ENCODE measurements at regions not wholly inside any gene's neighbourhood (a gene's known extent, or its start where the extent isn't known, plus 50 kb on each side); places are given as distances from the start of the nearest gene placed in this dataset.
"Not testable (repeated sequence)": the region's sequence is repeated elsewhere in the genome, so short reads cannot be mapped to it uniquely, and the experiment has no call there.

- TF ChIP-seq ZBTB33 (IDR thresholded peaks at IDR 0.05; ENCODE audit: borderline replicate concordance, low read depth) (no peak), FOXJ3 (CRISPR knock-in tag; IDR thresholded peaks at IDR 0.05) (no peak)
These were observed 653.8 kb upstream of the CPEB2 start (continued) for GRCh38 chr4:14348506-14348905.

GRCh38 chr4:14358544-14359160 lies 643.6 kb upstream of the CPEB2 start:
- WGBS (ENCODE audit: low lambda C conversion rate) = 43% methylated on average over 2 of the region's 34 CpGs
- POLR2A ChIA-PET = not testable (repeated sequence)

GRCh38 chr4:14359991-14360390 lies 642.3 kb upstream of the CPEB2 start:
- Histone ChIP-seq H2AFZ (ENCODE audit: low read depth) (no peak overlapping the region), H3K36me3 (replicated peaks in 1 of 2; ENCODE audit: control insufficient read depth in 1 of 2, insufficient read depth in 2 of 2, low read length in 1 of 2) (no peaks in the 10 kb centered on the region), H3K27ac (ENCODE audit: low read depth in 2 of 2, low read length in 1 of 2) (no peak overlapping the region), H3K9ac (no peak overlapping the region), H3K9me2 (no peaks in the 10 kb centered on the region), H3F3A (replicated peaks; ENCODE audit: insufficient read depth) (no peaks in the 10 kb centered on the region), H3K9me3 (no peaks in the 10 kb centered on the region), H3K4me2 (no peak overlapping the region), H3K4me3 (ENCODE audit: low read depth in 2 of 2, low read length in 1 of 2) (no peak overlapping the region), H3K27me3 (ENCODE audit: insufficient read depth) (no peaks in the 10 kb centered on the region), H3K4me1 (ENCODE audit: control insufficient read depth in 1 of 2, insufficient read depth in 2 of 2, low read depth in 1 of 2, low read length in 1 of 2) (peaks cover 0 to 3% of the 10 kb centered on the region in 2 experiments; a peak in 2 of 4 replicates), H4K20me1 (ENCODE audit: insufficient read depth) (no peaks in the 10 kb centered on the region), H3K79me2 (ENCODE audit: insufficient read depth) (no peaks in the 10 kb centered on the region)
- ChIA-PET CTCF (no interaction called here), POLR2A (no interaction called here)
- DNase-seq = peak; percentile 7
- TF ChIP-seq SMC3 (IDR thresholded peaks at IDR 0.05; ENCODE audit: low read depth, low read length) (no peak), EP300 (IDR thresholded peaks at IDR 0.05; ENCODE audit: borderline replicate concordance in 1 of 2, low read depth in 1 of 2, low read length in 1 of 2) (no peak), TEAD4 (IDR thresholded peaks at IDR 0.05; ENCODE audit: borderline replicate concordance, insufficient read depth) (no peak), ELF1 (IDR thresholded peaks at IDR 0.05) (no peak), SIN3A (IDR thresholded peaks at IDR 0.05; ENCODE audit: borderline replicate concordance, low read depth, low read length) (no peak), RFX5 (IDR thresholded peaks at IDR 0.05; ENCODE audit: low read length) (no peak), USF1 (IDR thresholded peaks at IDR 0.05; ENCODE audit: borderline replicate concordance, low read depth) (no peak), PBX3 (IDR thresholded peaks at IDR 0.05) (no peak), MXI1 (IDR thresholded peaks at IDR 0.05; ENCODE audit: low read depth, low read length) (no peak), FOSL2 (IDR thresholded peaks at IDR 0.05; ENCODE audit: borderline replicate concordance, low read depth) (no peak), NRF1 (IDR thresholded peaks at IDR 0.05; ENCODE audit: low read depth, low read length) (no peak), RCOR1 (IDR thresholded peaks at IDR 0.05; ENCODE audit: low read length) (no peak)
- 29% methylated on average over 4 of the region's 4 CpGs for WGBS (ENCODE audit: low lambda C conversion rate)

More at GRCh38 chr4:14358544-14359160, 643.6 kb upstream of the CPEB2 start:
- H3K27me3 ChIP-seq (ENCODE audit: insufficient read depth); H3K27ac ChIP-seq (ENCODE audit: low read depth in 2 of 2, low read length in 1 of 2); H2AFZ ChIP-seq (ENCODE audit: low read depth); H3K9me2 ChIP-seq; H3K9ac ChIP-seq; H3K36me3 ChIP-seq (replicated peaks in 1 of 2; ENCODE audit: control insufficient read depth in 1 of 2, insufficient read depth in 2 of 2, low read length in 1 of 2); H3K4me1 ChIP-seq (ENCODE audit: control insufficient read depth in 1 of 2, insufficient read depth in 2 of 2, low read depth in 1 of 2, low read length in 1 of 2); CTCF ChIA-PET; H3K79me2 ChIP-seq (ENCODE audit: insufficient read depth); H3K4me2 ChIP-seq; H3K4me3 ChIP-seq (ENCODE audit: low read depth in 2 of 2, low read length in 1 of 2); DNase-seq; H3F3A ChIP-seq (replicated peaks; ENCODE audit: insufficient read depth); H4K20me1 ChIP-seq (ENCODE audit: insufficient read depth); H3K9me3 ChIP-seq: not testable (repeated sequence)

Data from SK-N-SH (cell line).